ENCODE measurements at regions not wholly inside any gene's neighbourhood (a gene's known extent, or its start where the extent isn't known, plus 50 kb on each side); places are given as distances from the start of the nearest gene placed in this dataset.

DNA sequence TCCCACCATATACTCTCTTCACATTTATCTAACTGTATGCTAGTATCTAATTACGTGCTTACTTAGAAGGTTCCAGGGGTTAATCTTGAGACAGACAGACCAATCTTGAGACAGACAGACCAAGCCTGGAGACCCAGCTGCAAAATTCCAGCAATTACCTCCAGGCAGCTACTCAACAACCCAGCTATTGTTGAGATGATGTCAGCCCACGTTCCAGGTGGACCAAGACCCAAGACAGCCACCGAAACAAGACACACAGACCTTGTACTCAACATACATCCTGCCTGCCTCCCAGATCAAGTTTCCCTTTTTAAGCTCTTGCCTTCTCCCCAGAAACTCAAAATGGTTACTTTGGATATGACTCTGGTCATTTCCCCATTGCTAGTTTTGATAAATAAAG lies 64.9 kb upstream of the VASH1 start:
- no peak for DNase-seq (ENCODE audit: low read depth in 2 of 2)
- H3K4me3 ChIP-seq (replicated peaks in 1 of 2; ENCODE audit: low read depth in 2 of 2, low read length in 2 of 2) = no peak overlapping the region
- TF ChIP-seq, protein P1, sequence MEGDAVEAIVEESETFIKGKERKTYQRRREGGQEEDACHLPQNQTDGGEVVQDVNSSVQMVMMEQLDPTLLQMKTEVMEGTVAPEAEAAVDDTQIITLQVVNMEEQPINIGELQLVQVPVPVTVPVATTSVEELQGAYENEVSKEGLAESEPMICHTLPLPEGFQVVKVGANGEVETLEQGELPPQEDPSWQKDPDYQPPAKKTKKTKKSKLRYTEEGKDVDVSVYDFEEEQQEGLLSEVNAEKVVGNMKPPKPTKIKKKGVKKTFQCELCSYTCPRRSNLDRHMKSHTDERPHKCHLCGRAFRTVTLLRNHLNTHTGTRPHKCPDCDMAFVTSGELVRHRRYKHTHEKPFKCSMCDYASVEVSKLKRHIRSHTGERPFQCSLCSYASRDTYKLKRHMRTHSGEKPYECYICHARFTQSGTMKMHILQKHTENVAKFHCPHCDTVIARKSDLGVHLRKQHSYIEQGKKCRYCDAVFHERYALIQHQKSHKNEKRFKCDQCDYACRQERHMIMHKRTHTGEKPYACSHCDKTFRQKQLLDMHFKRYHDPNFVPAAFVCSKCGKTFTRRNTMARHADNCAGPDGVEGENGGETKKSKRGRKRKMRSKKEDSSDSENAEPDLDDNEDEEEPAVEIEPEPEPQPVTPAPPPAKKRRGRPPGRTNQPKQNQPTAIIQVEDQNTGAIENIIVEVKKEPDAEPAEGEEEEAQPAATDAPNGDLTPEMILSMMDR (IDR thresholded peaks at IDR 0.05; ENCODE audit: low read depth, low read length) = no peak

DNA sequence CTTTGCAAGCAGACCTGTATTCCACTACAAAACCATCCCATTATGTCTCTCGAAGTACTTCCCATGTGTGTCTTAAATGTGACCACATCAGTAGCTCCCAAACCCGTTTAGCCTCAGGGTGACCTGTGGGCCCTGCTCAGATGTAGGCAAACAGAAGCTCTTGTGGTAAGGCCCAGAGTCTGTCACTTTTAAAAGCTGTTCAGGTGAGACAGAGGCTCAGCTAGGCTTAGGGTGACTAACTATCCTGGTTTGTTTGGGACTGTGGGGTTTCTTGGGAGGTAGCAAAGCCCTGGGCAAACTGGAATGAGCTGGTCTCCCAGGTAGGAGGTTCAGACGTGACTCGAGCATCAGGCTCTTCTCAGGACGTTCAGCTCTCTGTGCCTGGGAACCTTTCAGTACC lies 64.5 kb upstream of the VASH1 start:
- no peak overlapping the region for H3K4me3 ChIP-seq (replicated peaks in 1 of 2; ENCODE audit: low read depth in 2 of 2, low read length in 2 of 2)
- TF ChIP-seq, protein P1 (IDR thresholded peaks at IDR 0.05; ENCODE audit: low read depth, low read length) = no peak
- no peak for DNase-seq (ENCODE audit: low read depth in 2 of 2)

- H3K4me3 ChIP-seq (replicated peaks in 1 of 2; ENCODE audit: low read depth in 2 of 2, low read length in 2 of 2) = no peak overlapping the region
- no peak for DNase-seq (ENCODE audit: low read depth in 2 of 2)
- TF ChIP-seq, protein P1 (IDR thresholded peaks at IDR 0.05; ENCODE audit: low read depth, low read length) = no peak
Observed at GRCh38 chr14:76697246-76697905, 63.9 kb upstream of the VASH1 start.

- TF ChIP-seq, protein P1 (IDR thresholded peaks at IDR 0.05; ENCODE audit: low read depth, low read length) = no peak
- H3K4me3 ChIP-seq (replicated peaks in 1 of 2; ENCODE audit: low read depth in 2 of 2, low read length in 2 of 2) = no peak overlapping the region
- DNase-seq (ENCODE audit: low read depth in 2 of 2) = no peak
Observed at GRCh38 chr14:76698191-76698590, 63.1 kb upstream of the VASH1 start.

GRCh38 chr14:76698631-76699030 lies 62.6 kb upstream of the VASH1 start:
- no peak overlapping the region for H3K4me3 ChIP-seq (replicated peaks in 1 of 2; ENCODE audit: low read depth in 2 of 2, low read length in 2 of 2)
- no peak for DNase-seq (ENCODE audit: low read depth in 2 of 2)
- TF ChIP-seq, protein P1 (IDR thresholded peaks at IDR 0.05; ENCODE audit: low read depth, low read length) = no peak

DNA sequence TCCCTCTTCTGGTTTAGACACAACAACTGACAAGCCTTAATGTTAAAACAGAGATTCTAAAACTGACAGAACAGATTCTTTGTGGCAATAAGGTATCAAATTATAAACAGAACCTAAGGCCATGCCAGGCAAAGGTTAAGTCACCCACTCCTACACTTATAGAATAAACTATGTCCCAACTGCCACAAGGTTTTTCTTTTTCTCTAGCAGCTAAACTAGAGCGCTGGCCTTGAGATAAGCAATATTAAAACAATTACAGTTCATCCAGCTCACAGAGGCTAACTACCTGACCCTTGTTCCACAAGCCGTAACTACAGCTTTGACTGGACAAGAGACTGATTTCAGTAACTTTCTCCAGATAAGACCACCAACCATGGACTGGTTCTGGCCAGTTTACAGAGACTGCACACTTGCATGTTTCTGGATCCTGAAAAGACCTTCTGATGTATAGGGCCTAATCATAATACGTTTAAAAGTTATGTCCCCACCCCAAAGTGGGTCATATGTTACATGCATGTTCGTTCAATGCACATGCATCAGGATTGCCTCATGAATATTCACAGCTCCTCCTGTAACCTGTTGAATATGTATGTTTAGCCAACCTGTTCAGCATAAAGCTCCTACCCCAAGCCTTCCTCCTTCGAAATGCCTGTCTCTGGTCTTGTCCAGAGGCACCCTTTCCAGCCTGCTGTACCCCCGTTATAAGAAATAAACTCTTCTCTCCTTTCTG lies 61.9 kb upstream of the VASH1 start:
- TF ChIP-seq, protein P1 (IDR thresholded peaks at IDR 0.05; ENCODE audit: low read depth, low read length) = no peak
- no peak for DNase-seq (ENCODE audit: low read depth in 2 of 2)
- no peak overlapping the region for H3K4me3 ChIP-seq (replicated peaks in 1 of 2; ENCODE audit: low read depth in 2 of 2, low read length in 2 of 2)

Measured in cardiac fibroblast (primary cell).